Calu3 (cell line): ENCODE measurements at regions not wholly inside any gene's neighbourhood (a gene's known extent, or its start where the extent isn't known, plus 50 kb on each side); places are given as distances from the start of the nearest gene placed in this dataset.
"Not testable (repeated sequence)": the region's sequence is repeated elsewhere in the genome, so short reads cannot be mapped to it uniquely, and the experiment has no call there.

ENCODE experiments used
- BruUV-seq: library from RNA; stranded (reverse); fragments of 400-500 nt; replicated peaks from 2 replicates; lab custom pipeline; 2021; lab: Mats Ljungman, UMichigan
- CTCF ChIA-PET: fragments of 300-600 bp; sonication (Branson Sonifier 250); formaldehyde crosslinking; loops from one replicate; lab custom pipeline; 2022; ENCODE audit warnings: antibody characterized with exemption; lab: Charles Lee
- DNase-seq: peaks from one replicate; pipeline ENCODE4 v3.0.0; 2022
- H3K27ac Mint-ChIP-seq: one replicate; pipeline ENCODE4 v1.8.0; 2022; ENCODE audit warnings: mixed read lengths; ENCODE audit not compliant: unreplicated experiment
- H3K27me3 Mint-ChIP-seq: one replicate; pipeline ENCODE4 v1.8.0; 2022; ENCODE audit warnings: mixed read lengths; ENCODE audit not compliant: unreplicated experiment
- H3K36me3 Mint-ChIP-seq: one replicate; pipeline ENCODE4 v1.8.0; 2022; ENCODE audit warnings: mild to moderate bottlenecking, moderate library complexity, mixed read lengths; ENCODE audit not compliant: insufficient read depth, unreplicated experiment
- H3K4me1 Mint-ChIP-seq: one replicate; pipeline ENCODE4 v1.8.0; 2022; ENCODE audit warnings: mild to moderate bottlenecking, low read depth, mixed read lengths; ENCODE audit not compliant: unreplicated experiment
- H3K4me3 Mint-ChIP-seq: one replicate; pipeline ENCODE4 v1.8.0; 2022; ENCODE audit warnings: mild to moderate bottlenecking, low read depth, moderate library complexity, mixed read lengths; ENCODE audit not compliant: unreplicated experiment
- H3K9me3 Mint-ChIP-seq: one replicate; pipeline ENCODE4 v1.8.0; 2022; ENCODE audit warnings: low read depth, mixed read lengths; ENCODE audit not compliant: unreplicated experiment
- CTCF ChIP-seq: fragments of 200-600 bp; IDR thresholded peaks from one replicate; pipeline ENCODE4 v1.8.0; 2022; ENCODE audit warnings: antibody characterized with exemption; ENCODE audit not compliant: unreplicated experiment
- intact Hi-C: fragments of 100-400 bp; cut with micrococcal nuclease; formaldehyde crosslinking; loops from one replicate; pipeline ENCODE4 v1.10.0; 2022; ENCODE audit not compliant: unreplicated experiment

GRCh38 chr12:131323879-131324278 is 370.2 kb downstream of the ADGRD1 start:
- CTCF ChIA-PET, result no interaction called here
- no TSS peak for BruUV-seq
- H3K9me3 Mint-ChIP-seq, result peaks cover 7% of the 10 kb centered on the region

GRCh38 chr12:131327521-131328488 is 374.1 kb downstream of the ADGRD1 start:
- BruUV-seq, result no TSS peak
- Mint-ChIP-seq H3K27me3 (peaks cover 40% of the 10 kb centered on the region), H3K4me3 (no peak overlapping the region), H3K27ac (no peak overlapping the region), H3K4me1 (no peaks in the 10 kb centered on the region), H3K9me3 (peaks cover 14% of the 10 kb centered on the region), H3K36me3 (no peaks in the 10 kb centered on the region)
- TF ChIP-seq CTCF, result no peak
- CTCF ChIA-PET, result no interaction called here
- intact Hi-C loops, result no loop called here
- DNase-seq, result no peak

More at GRCh38 chr12:131323879-131324278, 370.2 kb downstream of the ADGRD1 start:
- no peaks in the 10 kb centered on the region for H3K36me3 Mint-ChIP-seq
- intact Hi-C loops, result no loop called here
- H3K4me3 Mint-ChIP-seq, result no peak overlapping the region
- no peak for TF ChIP-seq CTCF
- no peak overlapping the region for H3K27ac Mint-ChIP-seq
- DNase-seq, result no peak
- peaks cover 19% of the 10 kb centered on the region for H3K27me3 Mint-ChIP-seq
- no peaks in the 10 kb centered on the region for H3K4me1 Mint-ChIP-seq

GRCh38 chr12:131328861-131329845 is 375.4 kb downstream of the ADGRD1 start:
- intact Hi-C loops, H3K36me3 Mint-ChIP-seq, H3K27ac Mint-ChIP-seq, H3K4me3 Mint-ChIP-seq, BruUV-seq, DNase-seq, H3K4me1 Mint-ChIP-seq, CTCF ChIA-PET: not testable (repeated sequence)
- H3K27me3 Mint-ChIP-seq, result peaks cover 45% of the 10 kb centered on the region
- peaks cover 14% of the 10 kb centered on the region for H3K9me3 Mint-ChIP-seq

GRCh38 chr12:131330106-131330815 is 376.6 kb downstream of the ADGRD1 start:
- CTCF ChIA-PET, result no interaction called here
- DNase-seq, result no peak
- Mint-ChIP-seq H3K4me3 (no peak overlapping the region), H3K4me1 (no peaks in the 10 kb centered on the region), H3K9me3 (peaks cover 19% of the 10 kb centered on the region), H3K27me3 (peaks cover 56% of the 10 kb centered on the region), H3K27ac (no peak overlapping the region), H3K36me3 (no peaks in the 10 kb centered on the region)
- TF ChIP-seq CTCF, result no peak
- no TSS peak for BruUV-seq
- intact Hi-C loops, result no loop called here
